D721Med (cell line): ENCODE measurements at regions not wholly inside any gene's neighbourhood (a gene's known extent, or its start where the extent isn't known, plus 50 kb on each side); places are given as distances from the start of the nearest gene placed in this dataset.

Experiments used
- DNase-seq: peaks from one replicate; pipeline ENCODE4 v3.0.0; 2011; ENCODE audit warnings: low spot score; ENCODE audit not compliant: insufficient read length
- FAIRE-seq: peaks from 2 replicates; lab custom pipeline; 2011; peaks lifted over from hg19 to GRCh38; lab: Jason Lieb, UNC
- TF ChIP-seq, protein P1 (sequence below): IDR thresholded peaks from 2 replicates; pipeline ENCODE4 v1.5.1; 2012; ENCODE audit warnings: mild to moderate bottlenecking, control low read depth; ENCODE audit not compliant: insufficient read depth; ENCODE audit errors: missing control alignments

- FAIRE-seq = no peak
- DNase-seq = no peak
- TF ChIP-seq, protein P1, sequence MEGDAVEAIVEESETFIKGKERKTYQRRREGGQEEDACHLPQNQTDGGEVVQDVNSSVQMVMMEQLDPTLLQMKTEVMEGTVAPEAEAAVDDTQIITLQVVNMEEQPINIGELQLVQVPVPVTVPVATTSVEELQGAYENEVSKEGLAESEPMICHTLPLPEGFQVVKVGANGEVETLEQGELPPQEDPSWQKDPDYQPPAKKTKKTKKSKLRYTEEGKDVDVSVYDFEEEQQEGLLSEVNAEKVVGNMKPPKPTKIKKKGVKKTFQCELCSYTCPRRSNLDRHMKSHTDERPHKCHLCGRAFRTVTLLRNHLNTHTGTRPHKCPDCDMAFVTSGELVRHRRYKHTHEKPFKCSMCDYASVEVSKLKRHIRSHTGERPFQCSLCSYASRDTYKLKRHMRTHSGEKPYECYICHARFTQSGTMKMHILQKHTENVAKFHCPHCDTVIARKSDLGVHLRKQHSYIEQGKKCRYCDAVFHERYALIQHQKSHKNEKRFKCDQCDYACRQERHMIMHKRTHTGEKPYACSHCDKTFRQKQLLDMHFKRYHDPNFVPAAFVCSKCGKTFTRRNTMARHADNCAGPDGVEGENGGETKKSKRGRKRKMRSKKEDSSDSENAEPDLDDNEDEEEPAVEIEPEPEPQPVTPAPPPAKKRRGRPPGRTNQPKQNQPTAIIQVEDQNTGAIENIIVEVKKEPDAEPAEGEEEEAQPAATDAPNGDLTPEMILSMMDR = no peak
These were observed 207.7 kb downstream of the SLC6A15 start for GRCh38 chr12:84704856-84705255.

DNA sequence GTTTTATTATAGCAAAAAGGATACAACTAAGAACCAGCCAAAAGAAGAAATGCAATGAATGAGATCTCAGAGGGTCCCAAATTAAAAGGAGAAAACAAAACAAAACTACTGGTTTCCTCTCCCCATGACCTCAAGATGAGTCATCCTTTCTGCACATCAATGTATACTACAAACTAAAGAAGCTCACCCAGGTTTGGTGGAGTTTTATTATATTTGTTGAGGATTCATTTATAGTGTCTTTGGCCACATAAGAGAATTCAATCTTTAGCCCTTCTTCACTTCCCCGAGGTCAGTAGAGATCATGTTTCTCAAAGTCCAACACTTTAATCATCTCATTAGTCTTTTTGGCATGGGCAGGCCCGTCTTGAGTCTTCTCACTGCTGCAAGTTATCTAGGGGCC, 210.6 kb downstream of the SLC6A15 start:
- DNase-seq (no peak), FAIRE-seq (no peak)
- TF ChIP-seq, protein P1 = no peak

- FAIRE-seq = no peak
- TF ChIP-seq, protein P1 = no peak
These were observed 211.6 kb downstream of the SLC6A15 start for GRCh38 chr12:84701041-84701440.

DNA sequence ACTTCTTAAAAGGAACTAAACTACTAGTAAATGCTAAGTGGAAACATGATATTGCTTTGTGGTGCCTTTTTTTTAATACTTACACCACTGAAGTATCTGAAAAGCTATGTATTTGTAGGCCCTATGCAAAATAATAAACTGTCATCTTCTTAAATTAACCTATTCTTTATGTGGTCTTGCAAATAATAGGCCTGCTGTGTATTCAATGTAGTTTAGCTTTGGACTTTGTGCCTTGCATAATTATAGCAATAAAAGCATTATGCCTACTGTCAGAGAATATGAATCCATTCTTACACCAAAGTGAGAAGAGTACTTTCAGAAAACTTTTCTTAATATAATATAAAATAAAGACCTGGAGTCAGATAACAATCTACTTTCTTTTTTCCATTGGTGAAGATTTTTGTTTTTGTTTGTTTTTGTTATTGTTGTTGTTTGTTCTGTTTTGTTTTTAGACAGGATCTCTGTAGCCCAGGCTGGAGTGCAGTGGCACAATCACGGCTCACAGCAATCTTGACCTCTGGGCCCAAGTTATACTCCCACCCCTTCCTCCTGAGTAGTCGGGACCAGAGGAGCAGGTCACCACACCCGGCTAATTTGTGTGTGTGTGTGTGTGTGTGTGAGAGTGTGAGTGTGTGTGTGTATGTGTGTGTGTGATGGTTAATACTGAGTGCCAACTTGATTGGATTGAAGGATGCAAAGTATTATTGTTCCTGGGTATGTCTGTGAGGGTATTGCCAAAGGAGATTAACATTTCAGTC, 213.8 kb downstream of the SLC6A15 start:
- FAIRE-seq = no peak
- DNase-seq = no peak
- TF ChIP-seq, protein P1 = no peak

More at GRCh38 chr12:84701041-84701440, 211.6 kb downstream of the SLC6A15 start:
- no peak for DNase-seq

DNA sequence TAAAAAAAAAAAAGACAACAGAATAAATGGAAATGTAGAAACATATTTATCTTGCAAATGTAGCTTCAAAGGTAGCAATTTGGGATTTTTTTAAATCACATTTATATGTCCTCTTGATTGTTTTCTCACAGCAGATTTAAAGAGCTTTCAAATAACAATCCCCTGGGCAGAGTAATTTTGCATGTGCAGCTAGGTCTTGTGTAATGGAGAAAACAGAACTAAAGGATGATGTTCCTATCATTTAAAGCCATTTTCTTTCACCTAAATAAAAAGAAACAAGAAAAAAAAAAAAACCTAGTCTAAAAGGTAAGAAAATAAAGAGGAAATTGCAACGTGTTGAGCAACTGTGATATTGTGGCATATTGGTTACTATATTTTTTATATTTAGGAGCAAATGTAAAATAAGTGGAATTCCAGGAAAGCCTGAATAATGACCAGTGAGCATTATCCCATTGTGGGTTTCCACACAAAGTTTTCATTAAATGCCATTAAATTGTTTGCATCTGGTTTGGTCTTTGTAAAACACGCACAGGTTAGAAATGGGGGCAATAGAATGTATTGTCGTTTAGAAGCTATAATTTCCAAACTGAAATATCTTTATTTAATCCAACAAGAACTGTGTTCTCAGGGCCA, 215.6 kb downstream of the SLC6A15 start:
- FAIRE-seq (no peak), DNase-seq (no peak)
- TF ChIP-seq, protein P1 = no peak

DNA sequence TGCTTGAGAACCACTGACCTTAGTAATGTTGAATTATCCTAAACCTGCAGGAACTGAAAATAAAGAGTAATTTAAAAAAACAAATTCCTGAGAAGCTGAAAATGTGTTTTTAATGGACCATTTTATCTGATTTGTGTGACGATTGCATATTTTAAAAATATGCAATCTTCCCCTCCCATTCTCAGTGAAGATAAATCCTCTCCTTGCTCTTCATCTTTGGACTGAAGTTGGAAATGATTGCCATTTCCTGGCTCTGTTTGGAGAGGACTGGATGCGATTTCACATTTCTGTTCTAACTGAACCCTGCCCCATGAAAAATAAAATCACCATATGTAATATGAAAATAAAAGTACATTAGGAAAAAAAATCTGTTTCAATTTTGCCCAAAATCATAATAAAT, 216.3 kb downstream of the SLC6A15 start:
- TF ChIP-seq, protein P1 = no peak
- FAIRE-seq (no peak), DNase-seq (no peak)

- DNase-seq (no peak), FAIRE-seq (no peak)
- TF ChIP-seq, protein P1 = no peak
These were observed 218.5 kb downstream of the SLC6A15 start for GRCh38 chr12:84694116-84694515.
